ENCODE measurements at regions not wholly inside any gene's neighbourhood (a gene's known extent, or its start where the extent isn't known, plus 50 kb on each side); places are given as distances from the start of the nearest gene placed in this dataset.

GRCh38 chr2:17107151-17107550 lies 411.1 kb downstream of the RAD51AP2 start:
- no peak for TF ChIP-seq CTCF (conservative IDR thresholded peaks at IDR 0.05; ENCODE audit: low read depth in 2 of 2)
- no peak for TF ChIP-seq CREB1 (CRISPR knock-in tag; IDR thresholded peaks at IDR 0.05; ENCODE audit: low read depth)
- no peak for TF ChIP-seq POLR2AphosphoS5 (IDR thresholded peaks at IDR 0.05; ENCODE audit: low read depth)
- TF ChIP-seq ETS1 (IDR thresholded peaks at IDR 0.05): no peak
- no peak for TF ChIP-seq REST (IDR thresholded peaks at IDR 0.05; ENCODE audit: unreplicated experiment)
- TF ChIP-seq JUNB (IDR thresholded peaks at IDR 0.05; ENCODE audit: unreplicated experiment): no peak
- no peak for TF ChIP-seq EZH2 (IDR thresholded peaks at IDR 0.05; ENCODE audit: low read depth, unreplicated experiment)
- no peak for TF ChIP-seq EZH2phosphoT487 (IDR thresholded peaks at IDR 0.05; ENCODE audit: unreplicated experiment)

Data from GM23338 (cell line).